Muscle of arm (tissue), 1 donor: ENCODE measurements at regions not wholly inside any gene's neighbourhood (a gene's known extent, or its start where the extent isn't known, plus 50 kb on each side); places are given as distances from the start of the nearest gene placed in this dataset.

Experiments
- DNase-seq: peaks from one replicate; pipeline ENCODE4 v3.0.0-alpha.2; 2013

DNA sequence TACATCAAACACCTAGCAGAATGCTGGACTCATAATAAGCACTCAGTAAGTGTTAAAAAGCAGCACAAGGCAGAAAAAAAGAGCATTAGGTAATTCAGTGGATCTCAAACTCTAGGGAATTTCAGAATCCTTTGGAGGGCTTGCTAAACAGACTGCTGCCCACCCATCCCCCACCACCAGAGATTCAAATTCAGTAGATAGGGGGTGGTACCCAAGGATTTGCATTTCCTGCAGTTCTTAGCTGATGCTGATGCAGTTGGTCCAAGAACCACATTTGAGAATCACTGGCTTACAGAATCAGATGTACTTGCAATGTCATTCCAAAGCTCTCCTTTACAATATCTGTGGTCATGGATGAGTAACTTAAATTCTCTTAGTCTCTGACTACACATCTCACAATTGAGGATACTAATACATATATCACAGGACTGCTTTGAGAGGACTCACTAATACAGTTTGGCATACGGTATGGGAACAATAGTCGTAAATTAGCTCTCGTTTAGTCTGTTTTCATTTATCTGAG is 664.5 kb downstream of the KCNA4 start:
- DNase-seq: no peak

DNA sequence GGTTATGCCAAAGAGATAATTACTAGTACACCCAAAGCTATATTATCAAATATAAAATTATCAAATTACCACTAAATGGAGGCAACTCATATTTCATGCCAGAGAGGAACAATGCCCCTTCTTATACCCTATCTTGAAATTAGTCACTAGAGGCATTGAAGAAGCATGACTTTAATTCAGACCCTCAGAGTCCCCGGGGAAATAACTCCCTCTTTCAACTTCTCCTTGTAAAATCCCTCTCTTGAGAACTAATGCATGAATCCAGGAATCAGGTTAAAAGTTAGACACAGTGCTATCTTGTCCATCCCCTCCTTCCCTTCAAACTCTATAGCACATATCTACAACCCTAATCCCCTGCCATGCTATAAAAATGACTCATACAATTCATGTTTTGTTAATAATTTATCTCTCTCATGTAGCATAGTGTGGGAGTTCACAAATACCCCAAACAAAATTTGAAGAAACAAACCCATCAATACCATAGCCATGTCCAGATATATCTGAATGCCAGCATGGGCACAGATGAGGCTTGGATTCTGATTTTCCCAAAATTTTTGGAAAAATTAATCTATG is 665.4 kb downstream of the KCNA4 start:
- DNase-seq: no peak

DNA sequence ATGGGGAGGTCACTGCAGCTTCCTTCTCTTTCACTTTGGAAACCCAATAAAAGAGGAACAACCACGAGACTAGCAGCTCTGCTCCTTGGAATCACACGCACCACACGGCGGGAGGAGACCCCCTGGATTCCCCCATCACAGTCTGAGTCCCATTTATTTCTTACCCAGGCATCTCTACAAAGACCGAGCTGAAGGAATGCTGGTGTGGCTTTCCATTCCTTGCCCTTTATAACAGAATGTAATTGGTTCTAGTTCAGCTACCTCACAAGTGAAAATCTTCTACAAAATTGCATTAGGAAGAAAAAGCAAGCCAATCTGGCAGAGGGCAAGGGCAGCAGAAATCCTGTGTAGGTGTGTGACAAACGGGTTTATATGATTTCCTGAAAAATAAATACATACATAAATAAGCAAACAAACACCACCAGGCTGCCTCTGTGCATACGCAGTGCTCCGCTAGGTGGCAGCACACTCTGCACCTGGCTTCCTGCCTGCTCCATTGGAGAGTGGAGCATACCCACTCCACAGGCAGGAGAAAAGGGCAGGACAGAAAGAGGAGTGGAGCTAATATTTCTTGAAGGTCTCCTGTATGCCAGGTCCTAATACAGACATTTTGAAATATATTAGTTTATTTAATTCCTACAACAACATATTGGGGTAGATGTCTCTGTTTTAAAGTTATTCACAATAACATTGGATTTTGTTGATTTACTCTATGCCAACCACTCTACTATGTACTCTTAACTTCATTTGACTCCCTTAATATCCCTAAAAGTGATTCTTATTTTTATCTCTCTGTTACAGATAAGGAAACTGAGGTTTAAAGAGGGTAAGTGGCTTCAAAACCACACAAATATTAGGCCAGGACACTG is 673.1 kb downstream of the KCNA4 start:
- peak; percentile 23 for DNase-seq

DNA sequence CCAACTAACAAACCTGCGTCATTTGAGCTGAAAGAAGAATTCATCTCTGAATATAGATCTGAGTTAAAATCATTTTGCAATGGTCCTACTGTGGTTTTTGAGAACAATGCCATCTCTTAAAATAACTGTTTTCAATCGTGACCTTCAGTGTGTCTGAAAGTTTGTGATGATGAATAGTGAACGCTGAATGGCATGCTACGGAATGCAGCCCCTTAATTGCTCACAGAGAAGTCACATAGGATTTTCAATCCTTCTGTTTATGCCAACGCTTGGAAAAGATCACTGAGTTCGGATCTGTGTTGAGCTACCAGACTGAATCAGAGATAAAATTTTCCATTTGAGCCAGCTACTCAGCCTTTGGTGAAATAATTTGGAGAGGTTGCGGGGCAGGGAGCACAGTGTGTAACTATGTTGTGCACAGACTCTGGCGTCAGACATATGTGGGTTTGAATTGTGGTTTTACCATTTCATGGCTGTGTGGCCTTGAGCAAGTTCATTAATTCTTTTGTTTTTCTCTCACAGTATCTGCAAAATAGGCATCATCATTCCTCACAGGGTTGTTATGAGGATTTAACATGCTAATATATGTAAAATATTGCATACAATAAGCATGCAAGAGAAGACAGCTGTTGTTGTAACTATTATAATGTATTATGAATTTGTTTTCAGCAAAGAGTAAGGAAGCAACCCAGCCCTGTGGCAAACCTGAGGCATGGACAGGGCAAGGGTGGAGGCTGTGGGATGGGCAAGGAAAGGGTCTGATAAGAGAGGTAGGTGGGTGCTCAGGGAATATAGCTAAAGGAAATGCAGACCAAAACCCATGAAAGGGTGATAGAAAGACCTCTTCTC is 679.9 kb downstream of the KCNA4 start:
- DNase-seq: no peak

DNA sequence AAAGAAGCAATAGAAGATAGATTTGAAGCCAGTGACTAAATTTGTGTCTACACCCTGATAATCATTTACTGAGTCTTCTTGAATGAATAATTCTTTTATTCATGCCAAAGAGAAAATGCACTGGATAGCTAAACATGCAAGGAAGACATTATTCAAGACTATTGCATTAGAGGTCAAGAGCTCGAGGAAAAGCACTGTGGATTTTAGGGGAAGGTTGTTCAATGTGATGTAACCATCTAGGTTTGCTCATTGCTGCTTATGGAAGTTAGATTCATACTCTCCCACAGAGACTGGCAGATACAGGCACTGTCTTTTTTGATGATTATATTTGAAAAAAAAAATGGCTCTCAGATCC is 682.1 kb downstream of the KCNA4 start:
- no peak for DNase-seq

DNA sequence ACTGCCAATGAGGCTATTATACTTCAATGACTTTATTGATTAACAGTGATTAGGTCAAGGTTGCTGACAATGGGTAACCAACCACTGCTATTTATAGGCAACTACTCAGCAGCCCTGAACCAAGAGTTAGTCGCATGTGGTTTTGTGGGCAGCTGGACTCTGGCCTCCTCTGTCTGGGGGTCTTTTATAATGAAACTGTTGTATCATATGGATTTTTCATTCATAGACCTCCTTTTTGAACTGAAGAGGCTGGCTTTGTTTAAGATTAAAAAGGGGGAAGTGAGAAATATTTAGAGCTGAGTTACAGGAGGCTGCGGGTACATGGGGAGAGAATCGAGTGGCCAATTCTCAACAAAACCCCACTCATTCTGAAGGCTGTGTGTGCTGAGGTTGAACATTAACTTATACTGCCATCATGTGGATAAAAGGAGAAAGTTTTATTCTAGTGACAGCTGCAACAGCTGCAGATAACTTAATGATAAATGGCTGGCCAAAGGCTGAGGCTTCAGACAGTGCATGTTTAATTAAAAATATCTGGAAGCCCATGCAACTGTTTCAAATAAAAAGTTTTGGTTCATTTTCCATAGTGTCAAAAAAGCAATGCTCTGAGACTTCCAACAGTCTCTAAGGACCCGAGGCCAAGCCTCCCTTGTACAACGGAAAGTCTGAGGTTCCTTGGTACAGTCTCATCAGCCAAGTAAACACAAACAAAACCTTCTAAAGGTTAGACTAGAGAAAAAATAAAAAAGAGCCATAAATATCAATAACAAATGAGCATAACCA is 682.6 kb downstream of the KCNA4 start:
- DNase-seq: peak; percentile 29

DNA sequence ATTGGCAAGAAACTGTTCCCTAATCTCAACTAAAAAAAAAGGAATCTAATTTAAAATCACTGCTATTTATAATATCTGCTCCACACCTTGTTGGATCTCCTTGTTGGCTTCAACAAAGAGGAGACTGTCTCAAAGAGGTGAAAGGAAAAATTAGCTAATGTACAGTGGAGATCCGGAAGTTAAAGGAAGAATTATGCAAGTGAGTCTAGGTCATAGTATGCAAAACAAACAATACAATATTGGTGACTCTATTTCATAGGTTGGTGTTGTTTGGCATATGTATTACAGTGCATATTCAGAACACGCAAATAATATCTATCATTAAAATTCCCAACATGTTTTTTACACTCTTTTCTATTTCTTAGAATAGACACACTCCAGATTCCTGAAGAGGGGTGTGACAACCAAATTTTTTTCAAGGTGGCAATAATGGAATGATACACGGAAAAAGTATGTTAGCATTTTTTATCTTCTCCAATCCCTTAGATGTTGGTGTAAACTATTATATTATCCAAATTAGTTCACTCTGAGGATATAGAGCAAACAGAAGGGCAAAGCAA is 685.3 kb downstream of the KCNA4 start:
- no peak for DNase-seq

DNA sequence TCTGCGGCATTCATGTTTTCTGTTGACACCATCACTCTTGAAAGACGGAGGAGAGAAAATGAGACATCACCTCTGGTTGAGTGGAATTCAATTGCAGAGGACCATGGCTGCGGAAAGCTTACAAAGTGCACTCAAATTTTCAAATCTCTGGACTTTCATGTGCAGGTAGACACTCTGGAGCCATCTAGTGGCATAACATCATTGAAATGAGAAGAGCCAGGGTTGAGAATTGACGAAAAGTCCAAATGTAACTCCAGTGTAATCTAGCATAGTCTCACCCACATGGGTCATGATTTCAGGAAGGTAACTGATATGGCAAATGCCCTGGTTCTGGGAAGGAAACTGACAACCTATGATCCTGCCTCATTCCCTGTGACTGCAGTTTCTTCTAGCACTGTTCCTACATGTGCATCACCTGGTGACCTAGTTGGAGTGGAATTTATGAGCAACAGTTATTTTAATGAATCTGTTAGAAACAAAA is 687.8 kb downstream of the KCNA4 start:
- DNase-seq: peak; percentile 15

DNA sequence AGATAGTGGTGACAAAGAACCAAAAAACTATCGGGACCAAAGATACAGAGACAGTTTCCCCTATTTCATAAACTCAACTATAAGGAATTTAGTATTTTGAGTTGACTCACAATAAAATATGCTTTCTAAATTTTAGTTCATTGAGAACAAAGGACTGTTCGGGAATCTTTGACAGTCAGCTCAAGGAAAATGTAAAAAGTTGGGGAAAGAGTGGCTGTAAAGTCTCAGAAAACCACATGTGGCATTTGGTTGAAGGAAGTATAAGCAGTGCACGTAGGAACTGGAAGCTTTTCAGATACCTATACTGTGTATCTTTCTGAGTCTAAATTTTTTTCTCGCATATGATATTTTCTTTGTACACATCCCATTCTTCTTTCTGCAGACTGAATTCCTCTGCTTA is 688.9 kb downstream of the KCNA4 start:
- no peak for DNase-seq

DNA sequence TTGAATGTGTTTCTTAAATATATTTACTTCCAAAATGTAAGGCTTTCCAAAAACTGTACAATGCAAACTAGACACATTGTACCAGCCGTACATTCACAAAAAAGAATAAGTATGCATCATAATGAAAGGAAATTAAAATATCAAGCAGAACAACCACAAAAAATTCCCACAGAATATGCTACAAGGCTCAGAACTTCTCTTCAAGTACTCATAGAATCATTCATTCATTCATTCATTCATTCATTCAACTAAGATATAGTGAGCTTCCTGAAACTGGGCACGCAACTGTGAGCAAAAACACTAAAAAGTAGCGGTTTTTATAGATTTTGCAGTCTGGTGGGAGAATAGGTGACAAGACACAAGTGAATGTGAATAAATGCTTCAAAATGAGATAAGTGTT is 690.1 kb downstream of the KCNA4 start:
- no peak for DNase-seq

DNA sequence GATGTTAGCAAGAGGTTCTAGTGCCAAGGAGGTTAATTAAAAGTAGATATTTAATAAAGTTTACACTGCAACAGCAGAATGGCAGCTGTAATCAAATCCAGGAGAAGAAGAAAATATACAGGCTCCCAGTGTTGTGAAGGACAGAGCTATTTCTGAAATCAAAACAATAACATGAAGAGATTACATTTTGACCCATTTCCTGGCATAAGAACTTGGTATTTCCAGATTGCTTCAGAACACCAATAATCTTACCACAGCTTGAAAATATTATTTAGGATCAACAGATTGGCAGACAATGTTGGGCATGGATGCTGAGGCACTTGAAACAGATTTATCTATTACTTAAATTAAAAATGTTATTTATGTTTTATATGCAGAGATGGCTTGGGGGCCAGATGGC is 692.5 kb downstream of the KCNA4 start:
- DNase-seq: no peak

DNA sequence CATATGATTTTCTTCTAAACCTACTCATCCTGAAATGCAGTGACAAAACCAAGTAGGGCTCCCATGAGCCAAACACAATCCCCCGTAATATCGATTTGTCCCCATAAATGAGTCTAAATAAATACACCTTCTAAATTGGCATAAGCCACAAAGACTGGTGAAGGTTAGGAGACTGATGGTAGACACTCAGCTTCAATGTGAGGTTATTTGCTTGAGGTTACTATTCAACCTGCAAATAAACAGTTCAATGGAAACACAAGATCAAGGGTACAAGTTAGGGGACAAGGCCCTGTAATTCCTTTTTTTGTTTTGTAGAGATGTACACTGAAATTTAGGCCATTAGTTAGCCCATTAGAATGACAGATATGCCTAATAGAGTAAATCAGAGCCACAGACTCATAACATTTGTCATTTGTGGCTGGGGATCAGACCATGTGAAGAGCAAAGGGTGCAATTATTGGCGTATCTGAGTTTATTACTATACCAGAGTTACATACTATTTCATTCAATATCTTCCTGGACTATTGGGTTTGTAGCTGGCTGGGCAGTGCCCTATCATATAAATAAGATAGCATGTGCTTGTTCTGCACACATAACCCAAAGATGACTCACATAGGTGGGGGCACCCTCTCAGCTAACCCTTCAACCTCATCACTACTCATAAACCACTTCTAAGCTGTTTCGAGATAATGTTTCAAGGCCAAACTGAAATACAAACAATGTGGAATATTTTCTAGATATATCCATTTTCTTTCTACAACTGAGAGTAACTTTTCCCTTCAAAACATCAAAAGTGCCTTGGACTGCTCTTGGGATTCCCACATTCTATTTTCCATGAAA is 695.3 kb downstream of the KCNA4 start:
- no peak for DNase-seq

DNA sequence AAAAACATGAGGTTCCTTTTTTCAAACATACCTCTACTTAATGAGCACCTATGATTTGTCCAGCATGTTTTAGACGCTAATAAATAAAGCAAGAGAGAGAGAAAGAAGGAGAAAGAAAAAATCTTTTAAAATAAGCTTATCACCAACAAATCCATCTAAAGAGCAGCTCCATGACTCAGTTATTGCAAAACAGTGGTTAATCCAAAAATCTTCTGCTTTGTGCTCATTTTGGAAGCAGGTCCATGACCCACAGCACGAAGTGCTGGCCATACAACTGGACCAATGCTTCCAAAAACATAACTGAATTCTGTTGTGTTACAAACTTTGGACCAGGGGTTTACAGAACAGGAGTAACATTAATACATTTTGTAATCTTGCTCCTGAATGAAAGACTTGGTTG is 696.6 kb downstream of the KCNA4 start:
- DNase-seq: no peak

DNA sequence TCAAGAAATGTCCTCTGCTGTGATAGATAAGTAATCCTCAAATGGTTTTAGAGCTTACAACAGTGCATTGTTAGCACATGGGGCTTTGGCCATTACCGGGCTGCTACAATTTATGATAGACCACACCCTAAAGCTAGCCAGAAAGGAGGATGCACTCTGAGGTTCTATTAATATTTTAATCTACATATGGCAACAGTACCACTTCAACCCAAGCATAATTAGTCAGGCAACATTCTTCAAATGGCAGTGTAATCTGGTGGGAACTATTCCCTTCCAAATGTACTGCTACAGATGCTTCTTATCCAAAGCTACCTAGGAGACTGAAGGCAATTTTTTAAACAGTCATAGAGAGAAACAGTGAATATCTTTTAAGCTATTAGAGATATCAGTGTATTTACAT is 697.6 kb downstream of the KCNA4 start:
- DNase-seq: no peak

DNA sequence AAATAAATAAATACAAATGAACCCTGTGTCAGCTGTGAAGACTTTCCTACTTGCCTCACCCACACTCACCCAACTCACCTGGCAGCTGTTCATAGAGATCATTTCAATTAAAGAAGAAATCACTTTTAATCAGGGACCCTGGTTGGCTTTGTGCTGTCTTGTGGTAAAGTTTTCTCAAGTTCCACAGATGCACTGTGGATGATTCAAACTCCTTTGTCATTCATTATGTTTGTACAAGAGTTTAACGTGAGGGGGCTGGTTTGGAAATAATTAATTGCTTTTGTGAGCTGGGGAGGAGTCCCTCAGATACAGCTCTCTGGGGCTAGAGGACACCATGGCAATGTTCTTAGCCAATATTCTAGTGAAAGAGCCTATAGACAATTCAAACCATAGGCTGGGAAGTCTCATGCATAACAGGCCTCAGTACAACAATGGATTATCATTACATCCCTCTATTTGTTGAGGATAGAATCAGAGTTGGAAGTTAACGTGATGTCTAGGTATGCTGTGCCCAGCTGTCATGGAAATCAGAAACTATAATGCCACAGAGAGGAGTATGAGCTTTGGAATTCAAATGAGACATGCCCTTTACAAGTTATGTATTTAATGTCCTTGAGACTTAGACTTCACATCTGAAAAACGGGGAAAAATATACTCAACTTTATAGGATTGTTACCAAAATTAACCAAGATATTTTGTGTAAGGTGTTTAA is 698.5 kb downstream of the KCNA4 start:
- no peak for DNase-seq

DNA sequence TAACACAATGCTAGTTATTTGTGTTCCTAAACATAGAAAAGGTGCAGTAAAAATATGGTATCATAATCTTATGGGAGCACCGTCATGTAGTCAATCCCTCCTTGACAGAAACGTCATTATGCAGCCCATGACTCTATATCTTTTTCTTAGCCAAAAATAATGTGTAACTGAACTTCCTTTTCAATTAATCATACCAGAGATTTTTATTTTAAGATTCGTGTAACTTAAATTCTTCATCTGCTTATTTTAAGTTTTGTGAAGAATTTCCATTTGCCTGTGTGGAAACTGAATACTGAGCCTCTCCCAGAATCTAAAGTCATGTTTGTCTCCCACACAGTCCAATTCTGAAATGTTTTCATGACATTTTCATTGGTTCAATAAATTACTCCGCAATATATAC is 699.1 kb downstream of the KCNA4 start:
- no peak for DNase-seq

DNA sequence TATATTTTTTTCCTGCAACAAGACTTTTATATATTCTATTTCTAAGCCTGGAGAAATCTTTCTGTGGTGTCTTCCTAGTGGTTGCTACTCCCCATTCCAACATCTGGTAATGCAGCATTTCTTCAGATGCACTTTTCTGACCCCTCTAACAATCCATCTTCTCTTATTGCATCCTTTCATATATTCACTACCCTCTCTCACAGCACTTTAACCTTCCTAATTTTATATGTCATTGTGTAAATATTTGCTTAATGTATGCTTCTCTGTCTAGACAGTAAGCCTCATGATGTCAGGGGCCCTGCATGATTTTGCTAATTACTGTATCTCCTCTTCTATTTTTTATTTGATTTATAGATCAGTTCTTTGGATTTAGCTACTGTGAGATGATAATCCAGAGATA is 701.6 kb downstream of the KCNA4 start:
- no peak for DNase-seq

DNA sequence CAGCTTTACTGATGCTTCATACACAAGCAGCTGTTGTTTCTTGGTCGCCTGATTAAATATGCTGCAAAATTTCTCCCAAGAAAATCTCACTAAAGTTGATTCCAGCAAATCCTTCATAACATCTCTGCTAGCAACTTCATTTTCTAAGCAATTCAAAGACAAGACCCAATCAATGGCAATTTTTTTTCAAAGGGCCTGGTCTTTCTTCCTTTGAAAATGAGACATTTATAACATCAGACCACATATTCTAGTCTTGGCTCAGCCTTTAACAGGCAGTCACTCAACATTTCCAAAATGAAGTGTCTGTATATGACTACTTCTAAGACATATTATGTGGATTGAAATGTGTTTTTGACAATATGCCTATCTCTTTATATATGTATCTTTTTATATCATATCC is 702.6 kb downstream of the KCNA4 start:
- no peak for DNase-seq

DNA sequence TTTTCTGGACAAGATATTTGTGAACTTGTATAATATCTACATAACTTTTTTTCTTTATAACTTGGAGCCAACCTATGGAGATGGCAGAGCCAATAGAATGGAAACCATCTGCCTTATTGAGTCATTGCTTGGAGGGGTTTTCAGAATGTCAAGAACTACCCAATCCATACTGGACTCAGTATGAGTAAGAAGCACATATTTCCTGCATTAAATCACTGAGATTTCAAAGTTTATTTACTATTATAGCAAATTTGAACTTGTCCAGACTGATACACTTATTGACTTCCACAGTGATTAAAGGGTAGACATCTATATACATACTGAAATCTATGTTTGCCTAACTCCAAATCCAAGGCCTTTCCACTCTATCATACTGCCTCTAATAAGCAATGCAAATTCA is 704.0 kb downstream of the KCNA4 start:
- DNase-seq: no peak
